BLaER1 (cell line): ENCODE measurements at regions not wholly inside any gene's neighbourhood (a gene's known extent, or its start where the extent isn't known, plus 50 kb on each side); places are given as distances from the start of the nearest gene placed in this dataset.

Source experiments
- H3K27ac ChIP-seq: shearing (Covaris generic); formaldehyde crosslinking; 2 replicates; pipeline ENCODE4 v1.8.1; 2022
- H3K27me3 ChIP-seq: shearing (Covaris generic); formaldehyde crosslinking; 2 replicates; pipeline ENCODE4 v1.8.1; 2022
- H3K36me3 ChIP-seq: shearing (Covaris generic); formaldehyde crosslinking; 2 replicates; pipeline ENCODE4 v1.8.1; 2022
- H3K4me1 ChIP-seq: shearing (Covaris generic); formaldehyde crosslinking; 2 replicates; pipeline ENCODE4 v1.8.1; 2022
- H3K4me2 ChIP-seq: shearing (Covaris generic); formaldehyde crosslinking; 2 replicates; pipeline ENCODE4 v1.8.1; 2022
- H3K4me3 ChIP-seq: shearing (Covaris generic); formaldehyde crosslinking; 2 replicates; pipeline ENCODE4 v1.8.1; 2022
- H3K9ac ChIP-seq: shearing (Covaris generic); formaldehyde crosslinking; 2 replicates; pipeline ENCODE4 v1.8.1; 2022
- H3K9me3 ChIP-seq: shearing (Covaris generic); formaldehyde crosslinking; 2 replicates; pipeline ENCODE4 v1.8.1; 2022
- H4K20me1 ChIP-seq: shearing (Covaris generic); formaldehyde crosslinking; 2 replicates; pipeline ENCODE4 v1.8.1; 2022
- Cebpa-rat ChIP-seq: shearing (Covaris generic); IDR thresholded peaks from 2 replicates; pipeline ENCODE4 v1.8.1; 2022

DNA sequence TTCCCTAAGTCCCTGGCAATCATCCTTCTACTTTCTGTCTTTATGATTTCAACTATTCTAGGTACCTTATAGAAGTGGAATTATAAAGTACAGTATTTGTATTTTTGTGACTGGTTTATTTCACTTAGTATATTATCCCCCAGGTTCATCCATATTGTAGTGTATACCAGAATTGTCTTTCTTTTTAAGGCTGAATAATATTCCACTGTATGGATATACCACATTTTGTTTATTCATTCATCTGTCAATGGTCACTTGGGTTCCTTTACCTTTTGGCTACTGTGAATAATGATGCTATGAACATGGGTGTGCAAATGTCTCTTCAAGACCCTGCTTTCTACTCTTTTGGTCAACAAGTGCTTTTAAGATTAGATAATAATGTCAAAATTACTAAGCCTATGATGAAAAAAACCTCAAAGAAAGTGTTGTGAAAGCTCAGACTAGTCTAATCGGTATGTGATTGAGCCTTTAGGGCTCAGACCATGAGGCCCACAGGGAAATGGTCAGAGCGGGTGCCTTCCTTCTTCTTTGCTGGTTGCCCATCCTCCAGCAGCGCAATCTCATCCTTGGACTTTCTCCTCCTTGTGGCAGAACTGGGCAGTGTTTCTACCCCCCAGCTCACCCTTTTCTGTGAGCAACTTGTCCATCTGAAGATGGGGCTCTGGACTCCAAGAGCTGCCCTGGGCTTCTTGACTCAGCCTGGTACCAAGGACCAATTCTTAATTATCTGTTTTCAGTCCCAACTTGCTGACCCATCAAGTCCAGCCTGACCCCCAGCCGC is 105.4 kb downstream of the TTC8 start:
- no peak for TF ChIP-seq Cebpa-rat
- Histone ChIP-seq H3K4me2 (no peak overlapping the region), H3K9me3 (peaks cover 15% of the 10 kb centered on the region), H3K36me3 (no peaks in the 10 kb centered on the region), H3K4me3 (no peak overlapping the region), H4K20me1 (no peaks in the 10 kb centered on the region), H3K27me3 (no peaks in the 10 kb centered on the region), H3K4me1 (no peaks in the 10 kb centered on the region), H3K9ac (no peak overlapping the region), H3K27ac (no peak overlapping the region)

DNA sequence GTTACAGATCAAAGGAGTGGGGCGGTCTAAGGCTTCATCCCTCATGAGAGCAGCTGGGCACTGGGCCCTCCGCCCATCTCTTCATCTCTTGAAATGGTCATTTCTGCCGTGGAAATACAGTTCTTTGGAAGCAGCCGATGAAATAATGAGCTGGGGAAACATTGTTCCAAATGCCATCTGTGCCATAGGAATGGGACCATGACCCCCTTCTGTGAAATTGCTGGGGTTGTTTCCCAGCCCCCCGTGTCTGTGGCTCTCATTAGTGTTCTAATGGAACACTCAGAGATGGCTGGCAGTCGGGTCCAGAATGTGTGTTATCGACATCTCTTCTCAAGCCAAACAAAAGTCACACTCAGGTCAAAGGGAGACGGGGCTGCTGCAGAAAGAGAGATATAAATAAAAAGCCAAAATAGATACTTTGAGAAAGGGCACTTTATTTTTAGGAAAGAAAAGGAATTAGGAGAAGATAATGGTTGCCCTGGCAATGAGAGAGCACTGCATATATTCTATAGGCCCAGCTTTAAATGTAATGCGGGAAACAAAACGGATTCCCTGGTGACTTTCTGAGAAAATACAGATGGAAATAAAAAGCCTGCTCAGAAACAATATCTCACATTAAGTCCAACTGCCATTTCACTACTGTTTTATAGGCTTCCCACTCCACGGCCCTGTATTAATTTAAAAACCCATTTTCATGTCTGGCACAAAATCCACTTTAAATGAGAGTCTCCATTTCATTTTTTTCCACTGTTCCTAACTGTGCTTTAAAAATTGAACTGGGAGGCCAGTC is 107.1 kb downstream of the TTC8 start:
- Histone ChIP-seq H3K9ac (no peak overlapping the region), H3K27me3 (no peaks in the 10 kb centered on the region), H3K4me1 (no peaks in the 10 kb centered on the region), H3K27ac (no peak overlapping the region), H3K36me3 (no peaks in the 10 kb centered on the region), H3K4me3 (no peak overlapping the region), H3K4me2 (no peak overlapping the region), H3K9me3 (peaks cover 15% of the 10 kb centered on the region), H4K20me1 (no peaks in the 10 kb centered on the region)
- TF ChIP-seq Cebpa-rat, result no peak

DNA sequence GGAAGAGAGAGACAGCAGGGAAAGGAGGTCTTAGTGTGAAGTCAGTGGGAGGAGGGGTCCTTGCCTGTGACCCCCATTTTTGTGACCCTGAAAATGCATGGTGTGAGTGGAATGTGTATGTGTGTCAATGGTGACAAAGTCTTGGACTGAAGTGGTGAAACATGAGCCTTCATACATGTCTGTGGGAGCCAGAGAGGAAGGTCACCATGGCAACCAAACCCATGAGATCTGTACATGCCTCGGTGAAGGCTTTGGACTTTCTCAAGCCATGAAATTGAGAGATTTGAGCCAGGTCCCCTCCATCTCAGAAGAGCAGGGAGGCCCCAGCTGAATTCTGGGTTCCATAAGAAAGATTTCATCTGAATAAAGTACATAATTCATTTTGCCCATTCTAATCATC is 108.7 kb downstream of the TTC8 start:
- no peak for TF ChIP-seq Cebpa-rat

DNA sequence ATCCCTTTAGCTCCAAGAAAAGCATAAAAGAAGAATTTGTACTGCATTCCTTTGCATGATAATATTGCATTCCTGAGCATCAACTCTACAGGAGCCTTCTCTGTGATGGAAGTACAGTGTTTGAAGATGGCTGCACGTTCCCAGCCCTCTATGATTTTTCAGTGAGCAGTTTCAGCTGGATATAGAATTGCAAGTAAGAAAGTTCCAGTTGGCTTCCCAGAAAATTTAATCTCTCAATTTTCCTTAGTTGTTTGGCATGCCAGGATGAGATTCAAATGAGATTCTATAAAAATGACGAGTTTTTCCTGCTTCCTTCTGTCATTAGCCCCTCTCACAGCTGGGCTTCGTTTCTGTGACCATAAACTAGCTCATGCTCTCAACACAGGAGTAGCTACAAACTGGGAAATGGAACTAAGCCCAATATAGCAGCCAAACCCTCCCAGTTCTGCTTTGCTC is 109.9 kb downstream of the TTC8 start:
- no peak overlapping the region for H3K4me2 ChIP-seq
- H3K27me3 ChIP-seq, result no peaks in the 10 kb centered on the region
- H3K27ac ChIP-seq, result no peak overlapping the region
- H4K20me1 ChIP-seq, result no peaks in the 10 kb centered on the region
- no peak overlapping the region for H3K9ac ChIP-seq
- no peak for TF ChIP-seq Cebpa-rat
- no peak overlapping the region for H3K4me3 ChIP-seq
- H3K36me3 ChIP-seq, result no peaks in the 10 kb centered on the region
- H3K4me1 ChIP-seq, result no peaks in the 10 kb centered on the region
- peaks cover 11% of the 10 kb centered on the region for H3K9me3 ChIP-seq

More for the DNA sequence above, 108.7 kb downstream of the TTC8 start:
- Histone ChIP-seq H3K4me2 (no peak overlapping the region), H3K4me1 (no peaks in the 10 kb centered on the region), H4K20me1 (no peaks in the 10 kb centered on the region), H3K36me3 (no peaks in the 10 kb centered on the region), H3K9me3 (peaks cover 15% of the 10 kb centered on the region), H3K9ac (no peak overlapping the region), H3K4me3 (no peak overlapping the region), H3K27me3 (no peaks in the 10 kb centered on the region), H3K27ac (no peak overlapping the region)

DNA sequence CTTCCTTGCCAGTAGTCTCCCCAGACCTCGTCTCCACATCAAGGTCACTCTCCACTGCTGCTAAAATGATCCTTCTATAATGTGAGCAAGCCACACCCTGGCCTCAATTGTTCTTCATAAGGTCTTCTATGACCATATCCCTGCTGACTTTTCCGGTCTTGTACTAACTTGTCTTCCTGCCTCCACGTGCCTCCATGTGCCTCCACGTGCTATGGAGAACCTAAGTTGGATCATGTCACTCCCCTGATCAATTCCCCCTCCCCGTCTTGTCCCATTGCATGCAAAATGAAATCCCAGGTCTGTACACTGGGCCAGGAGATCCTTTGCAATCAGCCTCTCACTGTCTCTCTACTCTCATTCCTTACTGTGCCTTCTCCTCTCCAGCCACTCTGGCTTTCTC is 110.6 kb downstream of the TTC8 start:
- no peak overlapping the region for H3K4me3 ChIP-seq
- H4K20me1 ChIP-seq, result no peaks in the 10 kb centered on the region
- no peak overlapping the region for H3K27ac ChIP-seq
- H3K4me2 ChIP-seq, result no peak overlapping the region
- no peaks in the 10 kb centered on the region for H3K27me3 ChIP-seq
- H3K9me3 ChIP-seq, result peaks cover 4% of the 10 kb centered on the region
- no peak overlapping the region for H3K9ac ChIP-seq
- TF ChIP-seq Cebpa-rat, result no peak
- no peaks in the 10 kb centered on the region for H3K4me1 ChIP-seq
- H3K36me3 ChIP-seq, result no peaks in the 10 kb centered on the region

DNA sequence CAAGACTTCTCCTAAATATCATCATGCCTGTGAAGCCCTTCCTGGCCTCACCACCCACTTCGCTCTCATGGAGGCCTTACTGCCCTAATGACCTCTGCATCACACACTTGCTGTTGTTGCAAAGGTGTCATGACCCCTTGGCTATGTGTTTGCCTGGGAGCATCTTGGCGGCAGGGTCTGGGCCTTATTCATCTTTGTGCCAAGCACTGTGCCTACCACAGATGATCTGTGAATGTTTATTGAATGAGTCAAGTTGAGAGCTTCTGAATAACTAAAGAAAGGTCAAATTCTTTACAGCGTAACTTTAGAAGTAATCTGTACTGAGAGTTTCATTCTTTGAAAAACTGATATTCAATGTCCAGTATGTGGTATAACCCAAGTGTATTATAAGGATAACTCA is 113.3 kb downstream of the TTC8 start:
- H3K27me3 ChIP-seq, result no peaks in the 10 kb centered on the region
- no peaks in the 10 kb centered on the region for H4K20me1 ChIP-seq
- H3K36me3 ChIP-seq, result no peaks in the 10 kb centered on the region
- H3K9ac ChIP-seq, result no peak overlapping the region
- H3K27ac ChIP-seq, result no peak overlapping the region
- TF ChIP-seq Cebpa-rat, result no peak
- H3K4me1 ChIP-seq, result no peaks in the 10 kb centered on the region
- no peaks in the 10 kb centered on the region for H3K9me3 ChIP-seq
- H3K4me2 ChIP-seq, result no peak overlapping the region
- no peak overlapping the region for H3K4me3 ChIP-seq

DNA sequence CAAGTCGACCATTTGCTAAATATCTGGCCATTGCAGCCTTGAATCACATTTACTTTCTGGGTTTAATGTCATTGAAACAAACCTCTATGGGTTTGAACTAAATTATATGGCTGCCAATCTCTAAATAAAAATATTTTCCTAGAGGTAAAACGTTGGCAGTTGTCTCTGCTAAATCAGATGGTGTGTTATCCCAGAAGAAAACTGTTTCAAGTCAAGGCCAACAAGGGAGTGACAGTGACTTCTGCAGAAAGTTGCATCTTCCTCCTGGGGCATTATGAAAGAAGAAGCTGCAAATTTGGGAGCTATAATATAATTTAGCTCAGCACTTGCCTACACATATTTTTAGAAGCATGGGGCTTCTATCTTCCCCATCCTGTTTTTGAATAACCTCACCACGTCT is 116.2 kb downstream of the TTC8 start:
- H3K9ac ChIP-seq, result no peak overlapping the region
- H3K9me3 ChIP-seq, result no peaks in the 10 kb centered on the region
- H3K27ac ChIP-seq, result no peak overlapping the region
- H3K4me3 ChIP-seq, result no peak overlapping the region
- H3K4me1 ChIP-seq, result no peaks in the 10 kb centered on the region
- H3K27me3 ChIP-seq, result no peaks in the 10 kb centered on the region
- no peak overlapping the region for H3K4me2 ChIP-seq
- H3K36me3 ChIP-seq, result no peaks in the 10 kb centered on the region
- H4K20me1 ChIP-seq, result no peaks in the 10 kb centered on the region
- TF ChIP-seq Cebpa-rat, result no peak

DNA sequence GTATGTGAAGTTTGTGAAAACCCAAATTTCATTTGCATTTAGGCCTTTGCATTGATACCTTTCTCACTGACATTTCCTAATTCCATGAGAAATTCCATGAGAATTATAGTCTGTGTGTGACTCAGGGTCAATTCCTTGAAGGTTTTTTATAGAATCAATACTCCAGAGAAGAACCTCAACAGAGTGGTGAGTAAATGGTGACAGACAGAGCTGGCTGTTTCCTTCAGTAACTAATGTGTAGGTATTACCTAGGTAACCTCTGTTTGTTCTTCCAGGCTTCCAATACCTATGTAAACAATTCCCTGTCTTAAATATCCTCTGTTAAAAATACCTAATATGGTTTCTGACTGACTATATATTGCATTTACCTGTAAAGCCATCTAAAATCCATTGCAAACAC is 117.0 kb downstream of the TTC8 start:
- Histone ChIP-seq H3K27me3 (no peaks in the 10 kb centered on the region), H3K27ac (no peak overlapping the region), H3K4me3 (no peak overlapping the region), H3K4me1 (no peaks in the 10 kb centered on the region), H3K36me3 (no peaks in the 10 kb centered on the region), H3K9me3 (no peaks in the 10 kb centered on the region), H4K20me1 (no peaks in the 10 kb centered on the region), H3K4me2 (no peak overlapping the region), H3K9ac (no peak overlapping the region)
- no peak for TF ChIP-seq Cebpa-rat

DNA sequence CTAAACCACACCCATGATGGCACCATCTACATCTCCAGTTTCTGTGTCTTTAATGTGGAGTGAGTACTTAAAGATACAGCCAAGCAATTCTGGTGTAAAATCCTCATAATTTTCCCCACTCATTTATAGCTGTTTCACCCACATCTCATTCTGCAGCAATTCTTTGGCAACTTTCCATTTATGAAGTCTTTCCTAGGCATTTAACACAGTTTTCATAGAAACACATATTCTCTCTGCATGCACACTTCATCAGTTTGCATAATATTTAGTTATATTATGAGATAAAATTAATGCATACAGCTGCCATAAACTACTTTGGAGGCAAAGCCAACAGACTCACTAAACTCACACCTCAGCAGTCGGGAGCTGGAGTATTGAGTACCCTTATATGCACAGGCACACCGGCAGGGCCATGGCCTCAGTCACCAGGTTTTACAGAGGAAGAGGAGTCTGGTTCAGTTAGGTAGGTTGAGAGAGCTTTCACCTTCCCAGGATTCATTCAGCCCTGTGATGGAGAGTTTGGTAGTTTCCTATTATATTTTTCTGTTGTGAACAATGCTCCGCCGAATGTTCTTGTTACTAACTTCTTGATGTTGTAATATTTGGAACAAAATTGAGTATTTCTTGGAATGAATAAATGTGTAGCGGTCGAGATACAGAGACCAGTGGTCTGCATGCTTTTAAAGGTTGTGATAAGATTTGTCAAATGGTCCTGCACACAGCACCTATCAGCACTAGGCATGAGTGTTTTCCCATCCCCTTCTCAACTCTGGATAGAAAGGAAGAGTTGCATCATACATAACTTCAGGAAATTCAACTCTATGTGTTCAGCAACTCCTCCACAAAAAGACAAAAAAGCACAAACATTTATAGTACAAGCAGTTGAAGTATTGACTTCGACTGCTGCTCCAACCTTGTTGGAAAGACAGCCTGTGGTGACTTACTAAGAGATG is 123.5 kb downstream of the TTC8 start:
- Histone ChIP-seq H3K27me3 (no peaks in the 10 kb centered on the region; the same call in 1 of the 2 replicates), H3K4me3 (no peak overlapping the region), H3K9ac (no peak overlapping the region), H3K27ac (no peak overlapping the region), H3K4me1 (no peaks in the 10 kb centered on the region), H3K9me3 (peaks cover 29% of the 10 kb centered on the region), H3K4me2 (no peak overlapping the region), H3K36me3 (no peaks in the 10 kb centered on the region), H4K20me1 (no peaks in the 10 kb centered on the region)
- no peak for TF ChIP-seq Cebpa-rat
